SK-N-SH (cell line): ENCODE measurements at regions not wholly inside any gene's neighbourhood (a gene's known extent, or its start where the extent isn't known, plus 50 kb on each side); places are given as distances from the start of the nearest gene placed in this dataset.

ENCODE experiments used
- CHD2 ChIP-seq: fragments of 150-350 bp; IDR thresholded peaks from 2 replicates; pipeline ENCODE4 v1.6.1; 2018; ENCODE audit warnings: low read length; ENCODE audit not compliant: partially characterized antibody
- EZH2phosphoT487 ChIP-seq: fragments of 200-600 bp; sonication (generic); IDR thresholded peaks from 2 replicates; pipeline ENCODE4 v1.6.1; 2017; ENCODE audit warnings: low read depth, mixed run types, mild to moderate bottlenecking, antibody characterized with exemption, moderate library complexity, borderline replicate concordance
- SMC3 ChIP-seq: IDR thresholded peaks from 2 replicates; pipeline ENCODE4 v1.6.1; 2012; ENCODE audit warnings: low read depth, low read length, improper control_type of control experiment
- USF2 ChIP-seq: fragments of 150-350 bp; IDR thresholded peaks from 2 replicates; pipeline ENCODE4 v1.6.1; 2017; ENCODE audit warnings: antibody characterized with exemption, low read length, low read depth, borderline replicate concordance
- YY1 ChIP-seq: IDR thresholded peaks from 2 replicates; pipeline ENCODE4 v1.4.0; 2012; ENCODE audit warnings: low read depth, mild to moderate bottlenecking
- TF ChIP-seq, protein P1 (sequence below): fragments of 200-600 bp; sonication (generic); IDR thresholded peaks from 2 replicates; pipeline ENCODE4 v1.6.1; 2017; ENCODE audit warnings: antibody characterized with exemption, mild to moderate bottlenecking, moderate library complexity

- TF ChIP-seq SMC3 (no peak), YY1 (no peak), USF2 (no peak), EZH2phosphoT487 (no peak), CHD2 (no peak)
- TF ChIP-seq, protein P1, sequence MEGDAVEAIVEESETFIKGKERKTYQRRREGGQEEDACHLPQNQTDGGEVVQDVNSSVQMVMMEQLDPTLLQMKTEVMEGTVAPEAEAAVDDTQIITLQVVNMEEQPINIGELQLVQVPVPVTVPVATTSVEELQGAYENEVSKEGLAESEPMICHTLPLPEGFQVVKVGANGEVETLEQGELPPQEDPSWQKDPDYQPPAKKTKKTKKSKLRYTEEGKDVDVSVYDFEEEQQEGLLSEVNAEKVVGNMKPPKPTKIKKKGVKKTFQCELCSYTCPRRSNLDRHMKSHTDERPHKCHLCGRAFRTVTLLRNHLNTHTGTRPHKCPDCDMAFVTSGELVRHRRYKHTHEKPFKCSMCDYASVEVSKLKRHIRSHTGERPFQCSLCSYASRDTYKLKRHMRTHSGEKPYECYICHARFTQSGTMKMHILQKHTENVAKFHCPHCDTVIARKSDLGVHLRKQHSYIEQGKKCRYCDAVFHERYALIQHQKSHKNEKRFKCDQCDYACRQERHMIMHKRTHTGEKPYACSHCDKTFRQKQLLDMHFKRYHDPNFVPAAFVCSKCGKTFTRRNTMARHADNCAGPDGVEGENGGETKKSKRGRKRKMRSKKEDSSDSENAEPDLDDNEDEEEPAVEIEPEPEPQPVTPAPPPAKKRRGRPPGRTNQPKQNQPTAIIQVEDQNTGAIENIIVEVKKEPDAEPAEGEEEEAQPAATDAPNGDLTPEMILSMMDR = no peak
Measured at GRCh38 chr4:171025343-171025742, 787.9 kb upstream of the GALNTL6 start.
